ENCODE measurements at regions not wholly inside any gene's neighbourhood (a gene's known extent, or its start where the extent isn't known, plus 50 kb on each side); places are given as distances from the start of the nearest gene placed in this dataset.
"Not testable (repeated sequence)": the region's sequence is repeated elsewhere in the genome, so short reads cannot be mapped to it uniquely, and the experiment has no call there.

GRCh38 chr16:35102780-35103403 lies 1643.5 kb downstream of the TP53TG3F start:
- DNase-seq (no peak), ATAC-seq (no peak)
- intact Hi-C loops (cut with DNase I; ENCODE audit: low total_unique reads) = no loop called here
- H3K27ac ChIP-seq = no peak overlapping the region
- no peaks in the 10 kb centered on the region for H3K4me1 ChIP-seq
- TF ChIP-seq CTCF (IDR thresholded peaks at IDR 0.05 in 4 of 5, conservative IDR thresholded peaks at IDR 0.05 in 1 of 5) (no peak), POLR2A (IDR thresholded peaks at IDR 0.05) (no peak)
- H3K9me3 ChIP-seq = no peaks in the 10 kb centered on the region
- H3K36me3 ChIP-seq = no peaks in the 10 kb centered on the region
- no peak overlapping the region for H3K4me3 ChIP-seq
- H3K27me3 ChIP-seq = no peaks in the 10 kb centered on the region
- in situ Hi-C loops (cut with MboI; ENCODE audit: low sequenced_read_pairs in 4 of 4) = no loop called here

GRCh38 chr16:35111772-35112171 lies 1652.4 kb downstream of the TP53TG3F start:
- in situ Hi-C loops (cut with MboI; ENCODE audit: low sequenced_read_pairs in 4 of 4); H3K4me3 ChIP-seq; DNase-seq; H3K27ac ChIP-seq; H3K9me3 ChIP-seq; intact Hi-C loops (cut with DNase I; ENCODE audit: low total_unique reads); ATAC-seq; H3K36me3 ChIP-seq; H3K27me3 ChIP-seq; H3K4me1 ChIP-seq: not testable (repeated sequence)

- Histone ChIP-seq H3K4me1 (no peaks in the 10 kb centered on the region), H3K4me3 (no peak overlapping the region), H3K27me3 (no peaks in the 10 kb centered on the region), H3K9me3 (no peaks in the 10 kb centered on the region), H3K27ac (no peak overlapping the region), H3K36me3 (no peaks in the 10 kb centered on the region)
- DNase-seq = no peak
- TF ChIP-seq CTCF (IDR thresholded peaks at IDR 0.05 in 4 of 5, conservative IDR thresholded peaks at IDR 0.05 in 1 of 5) (no peak), POLR2A (IDR thresholded peaks at IDR 0.05) (no peak)
- intact Hi-C loops (cut with DNase I; ENCODE audit: low total_unique reads) (no loop called here), in situ Hi-C loops (cut with MboI; ENCODE audit: low sequenced_read_pairs in 4 of 4) (no loop called here)
- ATAC-seq = no peak
Observed at GRCh38 chr16:35131429-35131828, 1672.0 kb downstream of the TP53TG3F start.

GRCh38 chr16:35134471-35134870 lies 1675.1 kb downstream of the TP53TG3F start:
- in situ Hi-C loops (cut with MboI; ENCODE audit: low sequenced_read_pairs in 4 of 4) (no loop called here), intact Hi-C loops (cut with DNase I; ENCODE audit: low total_unique reads) (no loop called here)
- no peak for ATAC-seq

More at GRCh38 chr16:35134471-35134870, 1675.1 kb downstream of the TP53TG3F start:
- no peaks in the 10 kb centered on the region for H3K4me1 ChIP-seq
- H3K27ac ChIP-seq = no peak overlapping the region
- TF ChIP-seq CTCF (IDR thresholded peaks at IDR 0.05 in 4 of 5, conservative IDR thresholded peaks at IDR 0.05 in 1 of 5) (no peak), POLR2A (IDR thresholded peaks at IDR 0.05) (no peak)
- no peaks in the 10 kb centered on the region for H3K36me3 ChIP-seq
- no peaks in the 10 kb centered on the region for H3K27me3 ChIP-seq
- H3K4me3 ChIP-seq = no peak overlapping the region
- H3K9me3 ChIP-seq = no peaks in the 10 kb centered on the region
- no peak for DNase-seq

Measured in gastrocnemius medialis (tissue), 4 donors.